SK-N-SH treated with all-trans-retinoic acid at 6 μM for 48 hours (cell line): ENCODE measurements at regions not wholly inside any gene's neighbourhood (a gene's known extent, or its start where the extent isn't known, plus 50 kb on each side); places are given as distances from the start of the nearest gene placed in this dataset.

ENCODE experiments used
- ATAC-seq: fragments of 200-7000 bp; cut with Tn5 transposase; 3 replicates; pipeline ENCODE4 v1.9.1; 2020; ENCODE audit warnings: mild to moderate bottlenecking, moderate library complexity
- ARNTL ChIP-seq: fragments of 450-650 bp; formaldehyde crosslinking; IDR thresholded peaks from 2 replicates; pipeline ENCODE4 v1.5.0; 2020; ENCODE audit warnings: low read depth, mild to moderate bottlenecking, moderate library complexity, borderline replicate concordance
- BACH2 ChIP-seq: fragments of 250-450 bp; sonication (Bioruptor Pico); IDR thresholded peaks from 2 replicates; pipeline ENCODE4 v1.9.0; 2021; ENCODE audit warnings: mild to moderate bottlenecking, borderline replicate concordance
- CREB5 ChIP-seq: fragments of 250-450 bp; sonication (Bioruptor Pico); IDR thresholded peaks from 2 replicates; pipeline ENCODE4 v1.5.1; 2020; ENCODE audit warnings: low read depth, mild to moderate bottlenecking, moderate library complexity
- CSDC2 ChIP-seq: fragments of 250-450 bp; sonication (Bioruptor Pico); IDR thresholded peaks from 2 replicates; pipeline ENCODE4 v1.5.0; 2020; ENCODE audit warnings: mild to moderate bottlenecking, moderate library complexity
- ESRRG ChIP-seq: fragments of 250-450 bp; sonication (Bioruptor Pico); IDR thresholded peaks from 2 replicates; pipeline ENCODE4 v1.6.1; 2021; ENCODE audit warnings: mild to moderate bottlenecking
- GLIS3 ChIP-seq: fragments of 250-450 bp; sonication (Bioruptor Pico); IDR thresholded peaks from 2 replicates; pipeline ENCODE4 v1.5.0; 2020; ENCODE audit warnings: mild to moderate bottlenecking, moderate library complexity
- ISL1 ChIP-seq: fragments of 250-450 bp; sonication (Bioruptor Pico); IDR thresholded peaks from 2 replicates; pipeline ENCODE4 v2.1.2; 2022; ENCODE audit warnings: mild to moderate bottlenecking, moderate library complexity
- OSR1 ChIP-seq: fragments of 250-450 bp; sonication (Bioruptor Pico); IDR thresholded peaks from 2 replicates; pipeline ENCODE4 v1.8.0; 2022; ENCODE audit warnings: moderate library complexity, mild to moderate bottlenecking, inconsistent platforms
- PPARA ChIP-seq: fragments of 250-450 bp; sonication (Bioruptor Pico); IDR thresholded peaks from 2 replicates; pipeline ENCODE4 v1.5.0; 2020; ENCODE audit warnings: mild to moderate bottlenecking, borderline replicate concordance
- RARB ChIP-seq: fragments of 250-450 bp; sonication (Bioruptor Pico); IDR thresholded peaks from 2 replicates; pipeline ENCODE4 v1.8.0; 2021; ENCODE audit warnings: mild to moderate bottlenecking, moderate library complexity
- SNAI2 ChIP-seq: fragments of 250-450 bp; sonication (Bioruptor Pico); IDR thresholded peaks from 2 replicates; pipeline ENCODE4 v1.5.0; 2020; ENCODE audit warnings: mild to moderate bottlenecking, moderate library complexity
- TSHZ2 ChIP-seq: fragments of 250-450 bp; sonication (Bioruptor Pico); IDR thresholded peaks from 2 replicates; pipeline ENCODE4 v1.5.0; 2020; ENCODE audit warnings: mild to moderate bottlenecking, moderate library complexity
- ZC3H10 ChIP-seq: fragments of 250-450 bp; sonication (Bioruptor Pico); IDR thresholded peaks from 2 replicates; pipeline ENCODE4 v1.5.1; 2021; ENCODE audit warnings: mild to moderate bottlenecking, moderate library complexity
- ZFP3 ChIP-seq: fragments of 250-450 bp; sonication (Bioruptor Pico); IDR thresholded peaks from 2 replicates; pipeline ENCODE4 v1.5.0; 2020; ENCODE audit warnings: mild to moderate bottlenecking, moderate library complexity
- ZFP30 ChIP-seq: fragments of 450-650 bp; formaldehyde crosslinking; IDR thresholded peaks from 2 replicates; pipeline ENCODE4 v1.5.0; 2022; ENCODE audit warnings: mild to moderate bottlenecking, moderate library complexity
- ZNF565 ChIP-seq: fragments of 450-650 bp; formaldehyde crosslinking; conservative IDR thresholded peaks from 2 replicates; pipeline ENCODE4 v1.5.0; 2020; ENCODE audit warnings: low read depth, mild to moderate bottlenecking, moderate library complexity
- ZNF8 ChIP-seq: fragments of 450-650 bp; formaldehyde crosslinking; IDR thresholded peaks from 2 replicates; pipeline ENCODE4 v1.5.0; 2020; ENCODE audit warnings: mild to moderate bottlenecking, moderate library complexity
- TF ChIP-seq, protein P1 (sequence below): fragments of 250-450 bp; sonication (Bioruptor Pico); IDR thresholded peaks from 2 replicates; pipeline ENCODE4 v1.8.0; 2020; ENCODE audit warnings: mild to moderate bottlenecking, moderate library complexity, borderline replicate concordance

DNA sequence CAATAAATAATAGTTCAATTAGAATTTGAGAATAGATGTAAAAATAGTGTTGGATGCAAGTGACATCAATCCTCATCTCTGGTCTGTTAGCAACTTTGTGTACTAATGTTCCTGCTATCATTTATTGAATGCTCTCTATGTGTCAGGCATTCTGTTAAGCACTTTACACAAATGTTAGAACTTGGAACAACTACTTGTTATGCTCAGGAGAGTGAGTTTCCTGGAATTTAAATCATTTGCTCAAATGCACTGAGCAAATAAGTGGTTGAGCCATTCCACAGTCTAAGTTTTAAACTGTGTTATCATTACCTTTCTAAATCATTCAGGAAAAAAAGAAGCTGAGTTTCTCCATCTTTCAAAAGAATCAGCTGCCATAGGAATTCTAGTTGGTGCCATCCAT lies 1327.3 kb upstream of the GOT2 start:
- TF ChIP-seq CSDC2 (CRISPR knock-in tag) (no peak), ESRRG (CRISPR knock-in tag) (no peak), OSR1 (no peak), TSHZ2 (CRISPR knock-in tag) (no peak), RARB (CRISPR knock-in tag) (no peak), CREB5 (CRISPR knock-in tag) (no peak), ZFP3 (CRISPR knock-in tag) (no peak), SNAI2 (no peak)
- TF ChIP-seq, protein P1, sequence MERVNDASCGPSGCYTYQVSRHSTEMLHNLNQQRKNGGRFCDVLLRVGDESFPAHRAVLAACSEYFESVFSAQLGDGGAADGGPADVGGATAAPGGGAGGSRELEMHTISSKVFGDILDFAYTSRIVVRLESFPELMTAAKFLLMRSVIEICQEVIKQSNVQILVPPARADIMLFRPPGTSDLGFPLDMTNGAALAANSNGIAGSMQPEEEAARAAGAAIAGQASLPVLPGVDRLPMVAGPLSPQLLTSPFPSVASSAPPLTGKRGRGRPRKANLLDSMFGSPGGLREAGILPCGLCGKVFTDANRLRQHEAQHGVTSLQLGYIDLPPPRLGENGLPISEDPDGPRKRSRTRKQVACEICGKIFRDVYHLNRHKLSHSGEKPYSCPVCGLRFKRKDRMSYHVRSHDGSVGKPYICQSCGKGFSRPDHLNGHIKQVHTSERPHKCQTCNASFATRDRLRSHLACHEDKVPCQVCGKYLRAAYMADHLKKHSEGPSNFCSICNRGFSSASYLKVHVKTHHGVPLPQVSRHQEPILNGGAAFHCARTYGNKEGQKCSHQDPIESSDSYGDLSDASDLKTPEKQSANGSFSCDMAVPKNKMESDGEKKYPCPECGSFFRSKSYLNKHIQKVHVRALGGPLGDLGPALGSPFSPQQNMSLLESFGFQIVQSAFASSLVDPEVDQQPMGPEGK (CRISPR knock-in tag): no peak
- no peak for ATAC-seq

- TF ChIP-seq TSHZ2 (CRISPR knock-in tag): no peak
- TF ChIP-seq ZFP30: no peak
- no peak for TF ChIP-seq OSR1
- no peak for TF ChIP-seq ESRRG (CRISPR knock-in tag)
- TF ChIP-seq ISL1 (CRISPR knock-in tag): no peak
- no peak for TF ChIP-seq BACH2
- no peak for TF ChIP-seq ZC3H10 (CRISPR knock-in tag)
- no peak for TF ChIP-seq PPARA (CRISPR knock-in tag)
- no peak for TF ChIP-seq SNAI2
- no peak for TF ChIP-seq ZNF8 (CRISPR knock-in tag)
- TF ChIP-seq, all 23 proteins: peak for 0
- no peak for ATAC-seq
Measured at GRCh38 chr16:60060731-60061130, 1326.6 kb upstream of the GOT2 start.

DNA sequence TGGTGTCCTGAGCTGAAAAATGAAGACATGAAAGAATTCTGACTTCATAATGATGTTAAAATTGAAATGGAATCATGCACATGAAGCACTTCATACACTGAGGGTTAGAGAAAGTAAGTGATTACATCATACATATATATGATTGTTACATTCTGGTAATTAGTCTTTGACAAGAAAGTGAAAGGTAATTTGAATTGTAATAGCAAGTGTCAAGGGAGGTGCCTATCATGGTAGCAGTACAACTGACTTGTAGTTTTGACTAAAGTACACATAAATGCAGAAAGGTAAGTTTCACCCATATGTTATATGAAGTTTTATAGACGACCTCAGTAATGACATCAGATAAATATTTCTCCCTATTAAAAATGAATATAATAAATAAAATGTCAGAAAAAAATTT lies 1325.0 kb upstream of the GOT2 start:
- ATAC-seq: no peak
- TF ChIP-seq ZNF565 (no peak), ZFP30 (no peak), ARNTL (CRISPR knock-in tag) (no peak), SNAI2 (no peak), TSHZ2 (CRISPR knock-in tag) (no peak), GLIS3 (CRISPR knock-in tag) (no peak), ZNF8 (CRISPR knock-in tag) (no peak), CSDC2 (CRISPR knock-in tag) (no peak)
- TF ChIP-seq, protein P1 (CRISPR knock-in tag): no peak
